Fibroblast of lung (primary cell): ENCODE measurements at regions not wholly inside any gene's neighbourhood (a gene's known extent, or its start where the extent isn't known, plus 50 kb on each side); places are given as distances from the start of the nearest gene placed in this dataset.
A peak's percentile ranks its signal among the peaks of the same experiment; 100 is the strongest.

ENCODE experiments used
- DNase-seq, 2 donors: peaks; one replicate each; pipeline versions ENCODE4 v3.0.0 to v3.0.0-alpha.2; 2010; ENCODE audit warnings: low read depth in 2 of 2
- H2AFZ ChIP-seq: 2 replicates; pipeline ENCODE4 v1.5.1; 2012; ENCODE audit warnings: low read length, control low read depth, inconsistent platforms
- H3K27ac ChIP-seq: 2 replicates; pipeline ENCODE4 v1.5.1; 2011; ENCODE audit warnings: low read length, control low read depth; ENCODE audit not compliant: insufficient read depth
- H3K27me3 ChIP-seq: 2 replicates; pipeline ENCODE4 v1.5.1; 2011; ENCODE audit warnings: mild to moderate bottlenecking, low read length; ENCODE audit not compliant: control insufficient read depth, insufficient read depth
- H3K36me3 ChIP-seq: 2 replicates; pipeline ENCODE4 v1.5.1; 2011; ENCODE audit warnings: low read length; ENCODE audit not compliant: control insufficient read depth, insufficient read depth
- H3K4me1 ChIP-seq: 2 replicates; pipeline ENCODE4 v1.5.1; 2011; ENCODE audit warnings: low read length; ENCODE audit not compliant: control insufficient read depth, insufficient read depth; ENCODE audit errors: extremely low read depth
- H3K4me2 ChIP-seq: 2 replicates; pipeline ENCODE4 v1.5.1; 2011; ENCODE audit warnings: low read length, control low read depth; ENCODE audit not compliant: insufficient read depth; ENCODE audit errors: extremely low read depth
- H3K4me3 ChIP-seq, 4 experiments: fragments of 200-600 bp in 1 of 4; sonication (generic) in 1 of 4; replicated peaks in 1 of 4; 2 replicates each; pipeline ENCODE4 v1.5.1; 2011 to 2016; ENCODE audit warnings: low read length in 4 of 4, low read depth in 3 of 4, mild to moderate bottlenecking in 3 of 4, control low read depth in 2 of 4, inconsistent platforms in 1 of 4, mixed read lengths in 1 of 4; ENCODE audit not compliant: insufficient read depth in 1 of 4; ENCODE audit errors: control extremely low read depth in 1 of 4
- H3K79me2 ChIP-seq: 2 replicates; pipeline ENCODE4 v1.5.1; 2012; ENCODE audit warnings: mild to moderate bottlenecking, low read length, inconsistent platforms; ENCODE audit not compliant: control insufficient read depth, insufficient read depth
- H3K9ac ChIP-seq: 2 replicates; pipeline ENCODE4 v1.5.1; 2011; ENCODE audit warnings: mild to moderate bottlenecking, low read length, control low read depth; ENCODE audit not compliant: insufficient read depth
- H3K9me3 ChIP-seq: 2 replicates; pipeline ENCODE4 v1.5.1; 2012; ENCODE audit warnings: low read depth, low read length; ENCODE audit not compliant: control insufficient read depth, insufficient read depth
- H4K20me1 ChIP-seq: 2 replicates; pipeline ENCODE4 v1.5.1; 2011; ENCODE audit warnings: low read length; ENCODE audit not compliant: control insufficient read depth, insufficient read depth; ENCODE audit errors: extremely low read depth
- CTCF ChIP-seq, 2 donors: IDR thresholded peaks in 1 of 2; conservative IDR thresholded peaks in 1 of 2; 1 replicate in 1 of 2; 2 replicates in 1 of 2; pipeline ENCODE4 v1.5.1; 2011 to 2012; ENCODE audit warnings: low read length in 2 of 2, control low read depth in 1 of 2, inconsistent platforms in 1 of 2, low read depth in 1 of 2, mild to moderate bottlenecking in 1 of 2
- EZH2 ChIP-seq: IDR thresholded peaks from 2 replicates; pipeline ENCODE4 v1.5.1; 2012; ENCODE audit warnings: low read length, control low read depth, mild to moderate bottlenecking; ENCODE audit errors: missing control alignments

DNA sequence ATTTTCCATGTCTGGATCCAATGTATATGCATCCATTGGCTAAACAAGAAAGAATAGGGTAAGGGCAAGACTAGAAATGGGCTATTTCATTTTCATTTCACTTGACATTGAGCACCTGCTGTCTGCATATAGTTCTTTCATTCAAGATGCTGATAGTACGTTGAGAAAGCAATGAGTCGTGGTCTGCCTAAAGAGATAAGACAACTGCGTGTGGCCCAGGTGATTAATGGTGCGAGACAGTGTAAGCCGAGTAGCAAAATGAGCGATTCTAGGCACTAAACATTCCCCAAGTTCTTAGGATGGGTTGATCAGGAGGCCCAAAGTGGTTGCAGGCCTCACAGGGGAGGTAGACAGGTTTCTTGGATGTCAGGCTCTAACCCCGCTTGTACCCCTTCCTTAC lies 235.4 kb downstream of the PDCD6IP start:
- H2AFZ ChIP-seq, result no peak overlapping the region
- H3K9ac ChIP-seq, result no peak overlapping the region
- no peak overlapping the region for H3K4me2 ChIP-seq
- no peaks in the 10 kb centered on the region for H3K79me2 ChIP-seq
- H3K4me3 ChIP-seq, result no peak overlapping the region
- H3K4me1 ChIP-seq, result no peaks in the 10 kb centered on the region
- H4K20me1 ChIP-seq, result no peaks in the 10 kb centered on the region
- no peaks in the 10 kb centered on the region for H3K27me3 ChIP-seq
- no peak for TF ChIP-seq CTCF (conservative IDR thresholded peaks at IDR 0.05 in 1 of 2, IDR thresholded peaks at IDR 0.05 in 1 of 2; ENCODE audit: low read depth in 1 of 2, low read length in 2 of 2)
- TF ChIP-seq EZH2, result no peak
- no peak overlapping the region for H3K27ac ChIP-seq
- H3K9me3 ChIP-seq, result no peaks in the 10 kb centered on the region
- no peaks in the 10 kb centered on the region for H3K36me3 ChIP-seq
- no peak for DNase-seq

DNA sequence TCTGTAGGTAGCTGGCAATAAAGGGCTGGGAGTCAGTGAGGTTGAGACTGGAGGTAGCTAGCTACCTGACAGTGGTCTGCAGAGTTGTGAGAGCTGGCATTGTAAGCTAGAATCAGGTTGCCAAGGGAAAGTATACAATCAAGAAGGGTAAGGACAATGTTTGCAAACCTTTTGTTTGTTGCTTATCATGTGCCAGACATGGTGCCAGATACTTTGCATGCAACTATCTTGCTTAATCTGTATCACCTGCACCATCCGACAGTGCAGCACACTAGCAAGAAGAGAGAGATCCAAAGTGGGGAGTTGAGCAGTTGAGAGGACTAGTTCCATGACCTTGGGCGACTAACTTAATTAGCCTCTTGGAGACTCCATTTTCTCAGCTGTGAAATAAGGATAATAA lies 236.4 kb downstream of the PDCD6IP start:
- DNase-seq, result no peak
- H3K9me3 ChIP-seq, result no peaks in the 10 kb centered on the region
- H3K79me2 ChIP-seq, result no peaks in the 10 kb centered on the region
- H3K36me3 ChIP-seq, result no peaks in the 10 kb centered on the region
- no peaks in the 10 kb centered on the region for H3K4me1 ChIP-seq
- no peak overlapping the region for H3K4me3 ChIP-seq
- no peaks in the 10 kb centered on the region for H3K27me3 ChIP-seq
- H3K4me2 ChIP-seq, result no peak overlapping the region
- H3K27ac ChIP-seq, result no peak overlapping the region
- TF ChIP-seq CTCF (conservative IDR thresholded peaks at IDR 0.05 in 1 of 2, IDR thresholded peaks at IDR 0.05 in 1 of 2; ENCODE audit: low read depth in 1 of 2, low read length in 2 of 2) (no peak), EZH2 (no peak)
- no peak overlapping the region for H2AFZ ChIP-seq
- H4K20me1 ChIP-seq, result no peaks in the 10 kb centered on the region
- no peak overlapping the region for H3K9ac ChIP-seq

DNA sequence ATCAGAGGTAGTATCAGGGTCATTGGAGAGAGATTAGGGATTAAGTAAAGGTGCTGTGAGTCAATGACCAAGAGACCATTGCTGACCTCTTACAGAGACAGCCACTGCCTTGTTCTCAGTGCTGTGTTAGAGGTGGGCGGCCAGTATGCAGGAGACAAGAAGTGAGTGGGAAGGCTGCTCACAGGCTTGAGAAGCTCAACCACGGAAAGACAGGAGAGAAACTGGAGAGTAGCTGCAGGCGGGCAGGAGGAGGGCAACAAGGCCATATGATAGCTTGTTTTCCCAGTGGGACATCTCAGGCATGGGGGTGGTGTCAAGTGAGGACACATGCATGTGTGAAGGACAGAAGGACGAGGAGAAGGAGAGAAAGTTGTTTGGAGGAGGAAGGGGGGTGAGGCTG lies 237.3 kb downstream of the PDCD6IP start:
- Histone ChIP-seq H3K27me3 (no peaks in the 10 kb centered on the region), H2AFZ (peak overlapping the region; percentile 47), H4K20me1 (no peaks in the 10 kb centered on the region), H3K4me2 (no peak overlapping the region), H3K27ac (no peak overlapping the region), H3K36me3 (no peaks in the 10 kb centered on the region), H3K9ac (no peak overlapping the region), H3K4me3 (no peak overlapping the region), H3K79me2 (no peaks in the 10 kb centered on the region), H3K9me3 (no peaks in the 10 kb centered on the region), H3K4me1 (no peaks in the 10 kb centered on the region)
- DNase-seq, result no peak
- TF ChIP-seq CTCF (conservative IDR thresholded peaks at IDR 0.05 in 1 of 2, IDR thresholded peaks at IDR 0.05 in 1 of 2; ENCODE audit: low read depth in 1 of 2, low read length in 2 of 2), result no peak
- TF ChIP-seq EZH2, result no peak
